ENCODE measurements at regions not wholly inside any gene's neighbourhood (a gene's known extent, or its start where the extent isn't known, plus 50 kb on each side); places are given as distances from the start of the nearest gene placed in this dataset.

- no peak overlapping the region for H3K27ac Mint-ChIP-seq
- no peak for ATAC-seq
- no peaks in the 10 kb centered on the region for H3K9me3 Mint-ChIP-seq
Observed at GRCh38 chr9:73541923-73542322, 390.3 kb downstream of the ANXA1 start.

DNA sequence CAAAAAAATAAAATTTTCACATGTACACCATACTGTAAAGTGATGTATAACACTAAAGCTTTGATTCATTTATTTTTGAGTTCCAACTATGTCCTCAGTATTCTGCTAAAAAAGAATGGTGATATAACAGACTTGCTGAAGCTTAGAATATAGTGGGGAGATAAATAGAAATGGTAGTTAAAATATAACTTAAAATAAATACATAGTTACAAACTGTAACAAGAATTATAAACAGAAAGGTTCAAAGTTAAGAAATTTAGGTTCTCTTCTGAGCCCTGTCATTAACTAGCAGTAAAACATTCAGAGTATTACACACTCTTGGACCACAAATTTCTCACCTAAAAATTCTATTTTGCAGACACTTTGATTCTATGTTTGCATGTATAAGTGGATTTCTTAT is 392.1 kb downstream of the ANXA1 start:
- Mint-ChIP-seq H3K4me1 (no peaks in the 10 kb centered on the region), H3K27ac (no peak overlapping the region), H3K4me3 (no peak overlapping the region), H3K9me3 (no peaks in the 10 kb centered on the region), H3K27me3 (no peaks in the 10 kb centered on the region)
- DNase-seq: no peak
- no peak for ATAC-seq

More at GRCh38 chr9:73541923-73542322, 390.3 kb downstream of the ANXA1 start:
- Mint-ChIP-seq H3K4me3 (no peak overlapping the region), H3K27me3 (no peaks in the 10 kb centered on the region), H3K4me1 (no peaks in the 10 kb centered on the region)
- DNase-seq: no peak

- no peak overlapping the region for H3K27ac Mint-ChIP-seq
- H3K9me3 Mint-ChIP-seq: no peaks in the 10 kb centered on the region
- no peaks in the 10 kb centered on the region for H3K27me3 Mint-ChIP-seq
- H3K4me1 Mint-ChIP-seq: no peaks in the 10 kb centered on the region
- H3K4me3 Mint-ChIP-seq: no peak overlapping the region
- DNase-seq (no peak), ATAC-seq (no peak)
Observed at GRCh38 chr9:73548201-73548600, 396.5 kb downstream of the ANXA1 start.

DNA sequence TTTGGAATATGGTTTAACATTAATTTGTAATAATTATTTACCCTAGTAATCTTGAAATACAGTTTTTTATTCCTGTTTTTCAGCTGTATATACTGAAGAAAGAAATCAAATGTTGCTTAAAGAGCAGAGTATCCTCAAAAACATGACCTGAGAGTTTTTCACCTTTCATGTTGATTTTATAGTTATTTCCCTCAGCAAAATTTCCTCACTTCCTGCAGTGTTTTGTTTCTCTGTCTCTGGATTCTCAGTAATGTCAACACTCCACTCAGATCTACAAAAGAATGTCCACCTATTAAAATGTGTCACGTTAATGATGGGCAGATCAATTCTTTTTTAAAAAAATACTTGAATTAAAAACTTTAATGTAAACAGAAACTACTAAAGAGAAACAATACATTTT is 398.3 kb downstream of the ANXA1 start:
- Mint-ChIP-seq H3K27ac (no peak overlapping the region), H3K4me1 (no peaks in the 10 kb centered on the region), H3K27me3 (no peaks in the 10 kb centered on the region), H3K4me3 (no peak overlapping the region), H3K9me3 (no peaks in the 10 kb centered on the region)
- no peak for ATAC-seq
- DNase-seq: no peak

DNA sequence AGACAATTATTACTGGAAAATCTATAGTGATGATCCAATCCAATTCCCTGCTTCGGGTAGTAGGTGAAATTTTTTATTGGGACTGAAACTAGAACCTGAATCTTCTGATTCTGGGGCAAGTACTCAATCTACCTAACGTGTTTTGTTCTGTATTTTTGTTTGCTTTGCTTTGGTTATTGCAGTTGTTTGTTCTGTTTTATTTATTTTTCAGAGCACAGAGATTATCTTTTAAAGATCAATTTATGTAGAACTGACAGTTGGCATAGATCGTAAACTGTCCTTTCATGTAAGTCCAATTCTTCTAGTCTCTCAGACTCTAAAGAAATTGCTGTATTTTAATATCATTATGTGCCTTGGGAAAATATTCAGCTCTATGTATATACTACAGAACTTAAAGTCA is 401.6 kb downstream of the ANXA1 start:
- ATAC-seq: no peak
- Mint-ChIP-seq H3K4me3 (no peak overlapping the region), H3K4me1 (no peaks in the 10 kb centered on the region), H3K27ac (no peak overlapping the region), H3K9me3 (no peaks in the 10 kb centered on the region), H3K27me3 (no peaks in the 10 kb centered on the region)
- no peak for DNase-seq

DNA sequence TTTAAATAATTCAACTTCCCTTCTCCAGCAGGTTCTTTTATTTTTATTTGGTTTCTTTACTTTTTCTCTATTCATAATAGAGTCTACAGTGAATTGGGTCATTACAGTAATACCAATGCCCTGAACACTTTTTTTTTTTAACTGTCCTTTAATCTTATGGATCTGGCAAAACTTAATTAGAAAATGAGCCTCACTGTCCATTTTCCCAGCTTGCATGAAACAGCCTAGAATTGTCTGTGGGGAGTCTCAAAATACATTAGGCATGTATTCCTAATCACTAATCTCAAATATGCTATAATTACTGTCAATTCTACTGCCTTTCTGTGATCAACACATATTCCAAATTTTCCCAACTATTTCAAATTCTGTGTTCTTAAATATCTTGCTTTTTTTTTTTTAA is 406.8 kb downstream of the ANXA1 start:
- Mint-ChIP-seq H3K4me3 (no peak overlapping the region), H3K4me1 (no peaks in the 10 kb centered on the region), H3K9me3 (peaks cover 4 to 7% of the 10 kb centered on the region in 2 donors), H3K27ac (no peak overlapping the region), H3K27me3 (no peaks in the 10 kb centered on the region)
- DNase-seq: no peak
- no peak for ATAC-seq

- Mint-ChIP-seq H3K4me1 (no peaks in the 10 kb centered on the region), H3K4me3 (no peak overlapping the region), H3K9me3 (peaks cover 0 to 4% of the 10 kb centered on the region in 2 donors), H3K27ac (no peak overlapping the region), H3K27me3 (no peaks in the 10 kb centered on the region)
- ATAC-seq (no peak), DNase-seq (no peak)
Observed at GRCh38 chr9:73565026-73565425, 413.4 kb downstream of the ANXA1 start.

GRCh38 chr9:73565833-73566465 is 414.3 kb downstream of the ANXA1 start:
- DNase-seq (no peak), ATAC-seq (no peak)
- Mint-ChIP-seq H3K4me3 (no peak overlapping the region), H3K9me3 (peaks cover 0 to 4% of the 10 kb centered on the region in 2 donors), H3K27ac (no peak overlapping the region), H3K4me1 (no peaks in the 10 kb centered on the region), H3K27me3 (no peaks in the 10 kb centered on the region)

- no peak for DNase-seq
- Mint-ChIP-seq H3K4me3 (no peak overlapping the region), H3K27ac (no peak overlapping the region), H3K27me3 (no peaks in the 10 kb centered on the region), H3K4me1 (no peaks in the 10 kb centered on the region), H3K9me3 (peaks cover 0 to 4% of the 10 kb centered on the region in 2 donors)
- ATAC-seq: no peak
Observed at GRCh38 chr9:73566627-73567026, 415.0 kb downstream of the ANXA1 start.

DNA sequence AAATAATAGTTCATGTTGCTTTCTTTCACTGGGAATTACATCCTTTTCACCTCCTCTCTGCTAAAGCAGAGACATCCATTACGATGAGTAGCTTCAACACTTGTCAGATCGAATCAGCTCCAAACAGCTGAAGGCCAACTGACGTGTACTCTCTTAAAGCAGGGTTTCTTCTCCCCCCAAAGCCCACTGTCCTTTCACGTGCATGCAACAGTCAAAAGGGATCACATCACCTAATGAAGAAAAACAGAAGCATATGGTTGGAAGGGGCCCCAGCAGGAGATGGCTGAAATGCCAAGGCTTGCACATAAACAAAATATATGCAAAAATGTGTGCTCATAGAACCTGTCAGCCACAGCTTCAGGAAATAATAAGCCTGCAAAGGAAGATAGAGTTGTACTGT is 421.6 kb downstream of the ANXA1 start:
- Mint-ChIP-seq H3K27me3 (no peaks in the 10 kb centered on the region), H3K9me3 (no peaks in the 10 kb centered on the region), H3K4me1 (no peaks in the 10 kb centered on the region), H3K27ac (no peak overlapping the region), H3K4me3 (no peak overlapping the region)
- DNase-seq: no peak
- ATAC-seq: no peak

GRCh38 chr9:73575101-73576060 is 423.7 kb downstream of the ANXA1 start:
- H3K4me3 Mint-ChIP-seq: no peak overlapping the region
- DNase-seq (no peak), ATAC-seq (no peak)
- H3K27me3 Mint-ChIP-seq: no peaks in the 10 kb centered on the region
- no peaks in the 10 kb centered on the region for H3K4me1 Mint-ChIP-seq
- H3K9me3 Mint-ChIP-seq: no peaks in the 10 kb centered on the region
- no peak overlapping the region for H3K27ac Mint-ChIP-seq

DNA sequence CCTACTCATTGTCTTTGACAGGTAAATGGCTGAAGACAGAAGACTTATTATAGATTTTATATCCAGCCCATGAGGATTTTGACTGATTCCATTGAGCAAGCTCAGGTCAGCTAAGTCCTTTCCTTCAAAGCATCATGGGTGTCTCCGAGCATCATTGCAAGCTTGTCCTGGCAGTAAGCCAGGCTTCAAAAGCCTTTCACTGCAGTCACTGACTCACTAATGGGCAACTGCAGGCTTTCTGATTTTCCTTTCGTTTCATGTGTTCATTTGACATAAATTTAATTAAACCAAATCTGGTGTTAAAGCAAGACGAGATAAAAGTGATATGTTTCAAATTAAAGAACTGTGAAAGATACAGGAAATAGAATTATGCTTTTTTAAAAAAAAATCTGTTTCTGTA is 426.2 kb downstream of the ANXA1 start:
- H3K27ac Mint-ChIP-seq: no peak overlapping the region
- no peak overlapping the region for H3K4me3 Mint-ChIP-seq
- H3K9me3 Mint-ChIP-seq: no peaks in the 10 kb centered on the region
- H3K27me3 Mint-ChIP-seq: no peaks in the 10 kb centered on the region
- DNase-seq: no peak
- no peak for ATAC-seq
- H3K4me1 Mint-ChIP-seq: no peaks in the 10 kb centered on the region

- no peak for ATAC-seq
- DNase-seq: no peak
Observed at GRCh38 chr9:73579823-73580222, 428.2 kb downstream of the ANXA1 start.

DNA sequence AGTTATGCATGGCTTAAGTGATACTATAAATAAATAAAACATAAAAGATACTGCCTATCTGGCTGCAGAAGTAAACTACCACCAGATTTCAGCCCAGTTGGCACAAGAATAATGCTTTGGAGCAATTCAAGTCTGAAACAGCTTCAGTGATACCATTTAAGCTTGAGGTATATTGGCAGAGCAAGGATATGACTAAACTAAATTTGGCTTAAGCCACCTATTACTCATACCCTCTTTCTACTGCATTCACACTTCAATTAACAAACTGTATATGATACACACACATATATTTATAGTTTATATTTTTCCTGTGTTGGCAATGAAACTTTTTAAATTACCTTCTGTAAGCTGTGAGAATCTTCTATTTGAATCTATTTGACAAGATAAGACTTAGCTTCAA is 431.9 kb downstream of the ANXA1 start:
- Mint-ChIP-seq H3K27ac (no peak overlapping the region), H3K27me3 (no peaks in the 10 kb centered on the region), H3K4me3 (no peak overlapping the region), H3K9me3 (no peaks in the 10 kb centered on the region), H3K4me1 (no peaks in the 10 kb centered on the region)
- no peak for ATAC-seq
- DNase-seq: no peak

More at GRCh38 chr9:73579823-73580222, 428.2 kb downstream of the ANXA1 start:
- no peaks in the 10 kb centered on the region for H3K4me1 Mint-ChIP-seq
- no peak overlapping the region for H3K27ac Mint-ChIP-seq
- H3K27me3 Mint-ChIP-seq: no peaks in the 10 kb centered on the region
- H3K4me3 Mint-ChIP-seq: no peak overlapping the region
- no peaks in the 10 kb centered on the region for H3K9me3 Mint-ChIP-seq

DNA sequence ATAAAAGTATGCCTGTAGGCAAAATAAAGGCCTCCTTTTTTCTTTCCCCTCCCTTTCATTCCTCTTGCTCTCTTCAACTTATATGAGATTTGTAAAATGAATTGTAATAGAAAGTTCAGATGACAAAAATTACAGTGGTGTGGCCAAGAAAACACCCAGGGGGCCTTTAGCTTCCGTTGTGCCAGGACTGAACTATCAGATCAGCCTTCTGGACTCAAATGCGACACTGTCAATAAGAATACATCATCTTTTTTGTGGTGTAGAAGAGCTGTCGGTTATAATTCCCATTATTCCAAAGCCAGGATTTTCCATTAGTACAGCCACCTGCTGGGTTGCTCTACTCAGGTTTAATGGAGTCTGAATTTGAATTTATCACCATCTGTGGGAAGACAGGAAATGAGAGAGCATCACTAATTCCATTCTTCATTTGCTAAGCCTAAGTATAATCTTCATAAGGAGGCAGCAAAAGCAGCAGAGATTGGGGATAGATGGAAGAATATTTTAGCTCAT is 443.4 kb downstream of the ANXA1 start:
- Mint-ChIP-seq H3K27me3 (no peaks in the 10 kb centered on the region), H3K9me3 (peaks cover 0 to 8% of the 10 kb centered on the region in 2 donors), H3K4me3 (no peak overlapping the region), H3K4me1 (no peaks in the 10 kb centered on the region), H3K27ac (no peak overlapping the region)
- ATAC-seq (no peak), DNase-seq (no peak)

DNA sequence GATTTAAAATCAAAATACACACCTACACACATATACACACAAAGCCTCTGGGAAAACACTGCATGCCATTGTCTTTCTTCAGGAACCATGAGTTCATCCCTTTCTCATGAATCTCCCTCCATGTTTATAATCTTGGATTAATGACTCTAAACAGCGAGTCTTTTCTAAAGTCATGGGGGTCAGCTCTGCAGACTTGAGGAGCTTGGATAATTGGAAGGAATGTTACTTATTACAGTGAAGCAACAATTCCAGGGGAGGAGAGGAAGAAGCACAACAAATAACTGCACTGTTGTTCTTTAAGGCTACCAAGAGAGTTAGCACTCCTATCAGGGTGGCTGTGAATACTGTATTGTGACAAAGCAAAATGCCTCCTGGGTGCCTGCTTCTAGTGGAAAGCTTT is 444.7 kb downstream of the ANXA1 start:
- DNase-seq (no peak), ATAC-seq (no peak)
- H3K9me3 Mint-ChIP-seq: peaks cover 0 to 8% of the 10 kb centered on the region in 2 donors
- no peaks in the 10 kb centered on the region for H3K27me3 Mint-ChIP-seq
- no peaks in the 10 kb centered on the region for H3K4me1 Mint-ChIP-seq
- no peak overlapping the region for H3K27ac Mint-ChIP-seq
- no peak overlapping the region for H3K4me3 Mint-ChIP-seq

Data from stimulated activated naive CD8-positive, alpha-beta T cell treated with anti-CD3 and anti-CD28 coated beads, Interleukin-15, amount 100 ng/mL, for 72 hours (primary cell).